ENCODE measurements at regions not wholly inside any gene's neighbourhood (a gene's known extent, or its start where the extent isn't known, plus 50 kb on each side); places are given as distances from the start of the nearest gene placed in this dataset.
"Not testable (repeated sequence)": the region's sequence is repeated elsewhere in the genome, so short reads cannot be mapped to it uniquely, and the experiment has no call there.

- Histone ChIP-seq H3K4me1 (ENCODE audit: control insufficient read depth, insufficient read depth, low read length) (no peaks in the 10 kb centered on the region), H3K27me3 (ENCODE audit: control insufficient read depth in 1 of 2, insufficient read depth in 2 of 2, low read length in 2 of 2) (no peaks in the 10 kb centered on the region), H3K9ac (ENCODE audit: low read length in 2 of 2) (no peak overlapping the region), H3K36me3 (ENCODE audit: control insufficient read depth in 2 of 2, insufficient read depth in 2 of 2, low read length in 2 of 2) (no peaks in the 10 kb centered on the region), H3K9me3 (ENCODE audit: control insufficient read depth in 2 of 2, low read length in 2 of 2) (no peaks in the 10 kb centered on the region), H3K4me3 (ENCODE audit: low read length in 2 of 2) (no peak overlapping the region), H3K27ac (ENCODE audit: low read length) (no peak overlapping the region)
Observed at GRCh38 chr10:53547364-53547763, 774.8 kb upstream of the MBL2 start.

GRCh38 chr10:53543410-53543809, 770.8 kb upstream of the MBL2 start:
- no peaks in the 10 kb centered on the region for H3K4me1 ChIP-seq (ENCODE audit: control insufficient read depth, insufficient read depth, low read length)
- no peak overlapping the region for H3K27ac ChIP-seq (ENCODE audit: low read length)
- H3K9ac ChIP-seq (ENCODE audit: low read length in 2 of 2), result no peak overlapping the region
- H3K27me3 ChIP-seq (ENCODE audit: control insufficient read depth in 1 of 2, insufficient read depth in 2 of 2, low read length in 2 of 2), result no peaks in the 10 kb centered on the region
- H3K9me3 ChIP-seq (ENCODE audit: control insufficient read depth in 2 of 2, low read length in 2 of 2), result no peaks in the 10 kb centered on the region
- H3K36me3 ChIP-seq (ENCODE audit: control insufficient read depth in 2 of 2, insufficient read depth in 2 of 2, low read length in 2 of 2), result no peaks in the 10 kb centered on the region
- H3K4me3 ChIP-seq (ENCODE audit: low read length in 2 of 2), result no peak overlapping the region

GRCh38 chr10:53537508-53537907, 764.9 kb upstream of the MBL2 start:
- H3K9ac ChIP-seq (ENCODE audit: low read length in 2 of 2), result no peak overlapping the region
- H3K36me3 ChIP-seq (ENCODE audit: control insufficient read depth in 2 of 2, insufficient read depth in 2 of 2, low read length in 2 of 2), result no peaks in the 10 kb centered on the region
- H3K27me3 ChIP-seq (ENCODE audit: control insufficient read depth in 1 of 2, insufficient read depth in 2 of 2, low read length in 2 of 2), result no peaks in the 10 kb centered on the region
- no peaks in the 10 kb centered on the region for H3K4me1 ChIP-seq (ENCODE audit: control insufficient read depth, insufficient read depth, low read length)
- no peak overlapping the region for H3K4me3 ChIP-seq (ENCODE audit: low read length in 2 of 2)
- H3K27ac ChIP-seq (ENCODE audit: low read length), result no peak overlapping the region
- no peaks in the 10 kb centered on the region for H3K9me3 ChIP-seq (ENCODE audit: control insufficient read depth in 2 of 2, low read length in 2 of 2)

- Histone ChIP-seq H3K9ac (ENCODE audit: low read length in 2 of 2) (no peak overlapping the region), H3K4me1 (ENCODE audit: control insufficient read depth, insufficient read depth, low read length) (no peaks in the 10 kb centered on the region), H3K27me3 (ENCODE audit: control insufficient read depth in 1 of 2, insufficient read depth in 2 of 2, low read length in 2 of 2) (no peaks in the 10 kb centered on the region), H3K27ac (ENCODE audit: low read length) (no peak overlapping the region), H3K36me3 (ENCODE audit: control insufficient read depth in 2 of 2, insufficient read depth in 2 of 2, low read length in 2 of 2) (no peaks in the 10 kb centered on the region), H3K9me3 (ENCODE audit: control insufficient read depth in 2 of 2, low read length in 2 of 2) (no peaks in the 10 kb centered on the region), H3K4me3 (ENCODE audit: low read length in 2 of 2) (no peak overlapping the region)
Observed at GRCh38 chr10:53536322-53536721, 763.7 kb upstream of the MBL2 start.

GRCh38 chr10:53534428-53534827, 761.8 kb upstream of the MBL2 start:
- Histone ChIP-seq H3K4me1 (ENCODE audit: control insufficient read depth, insufficient read depth, low read length) (no peaks in the 10 kb centered on the region), H3K9ac (ENCODE audit: low read length in 2 of 2) (no peak overlapping the region), H3K36me3 (ENCODE audit: control insufficient read depth in 2 of 2, insufficient read depth in 2 of 2, low read length in 2 of 2) (no peaks in the 10 kb centered on the region), H3K27me3 (ENCODE audit: control insufficient read depth in 1 of 2, insufficient read depth in 2 of 2, low read length in 2 of 2) (no peaks in the 10 kb centered on the region), H3K27ac (ENCODE audit: low read length) (no peak overlapping the region), H3K4me3 (ENCODE audit: low read length in 2 of 2) (no peak overlapping the region), H3K9me3 (ENCODE audit: control insufficient read depth in 2 of 2, low read length in 2 of 2) (no peaks in the 10 kb centered on the region)

- Histone ChIP-seq H3K27ac (ENCODE audit: low read length) (no peak overlapping the region), H3K9ac (ENCODE audit: low read length in 2 of 2) (no peak overlapping the region), H3K9me3 (ENCODE audit: control insufficient read depth in 2 of 2, low read length in 2 of 2) (no peaks in the 10 kb centered on the region), H3K4me3 (ENCODE audit: low read length in 2 of 2) (no peak overlapping the region), H3K27me3 (ENCODE audit: control insufficient read depth in 1 of 2, insufficient read depth in 2 of 2, low read length in 2 of 2) (no peaks in the 10 kb centered on the region), H3K4me1 (ENCODE audit: control insufficient read depth, insufficient read depth, low read length) (no peaks in the 10 kb centered on the region), H3K36me3 (ENCODE audit: control insufficient read depth in 2 of 2, insufficient read depth in 2 of 2, low read length in 2 of 2) (no peaks in the 10 kb centered on the region)
Observed at GRCh38 chr10:53528974-53529373, 756.4 kb upstream of the MBL2 start.

GRCh38 chr10:53521046-53521445, 748.5 kb upstream of the MBL2 start:
- no peaks in the 10 kb centered on the region for H3K4me1 ChIP-seq (ENCODE audit: control insufficient read depth, insufficient read depth, low read length)
- H3K27me3 ChIP-seq (ENCODE audit: control insufficient read depth in 1 of 2, insufficient read depth in 2 of 2, low read length in 2 of 2), result no peaks in the 10 kb centered on the region
- H3K4me3 ChIP-seq (ENCODE audit: low read length in 2 of 2), result no peak overlapping the region
- H3K27ac ChIP-seq (ENCODE audit: low read length), result no peak overlapping the region
- H3K9ac ChIP-seq (ENCODE audit: low read length in 2 of 2), result no peak overlapping the region
- H3K36me3 ChIP-seq (ENCODE audit: control insufficient read depth in 2 of 2, insufficient read depth in 2 of 2, low read length in 2 of 2), result no peaks in the 10 kb centered on the region
- H3K9me3 ChIP-seq (ENCODE audit: control insufficient read depth in 2 of 2, low read length in 2 of 2), result no peaks in the 10 kb centered on the region

GRCh38 chr10:53508197-53508596, 735.6 kb upstream of the MBL2 start:
- Histone ChIP-seq H3K36me3 (ENCODE audit: control insufficient read depth in 2 of 2, insufficient read depth in 2 of 2, low read length in 2 of 2) (no peaks in the 10 kb centered on the region), H3K27me3 (ENCODE audit: control insufficient read depth in 1 of 2, insufficient read depth in 2 of 2, low read length in 2 of 2) (no peaks in the 10 kb centered on the region), H3K9ac (ENCODE audit: low read length in 2 of 2) (no peak overlapping the region), H3K27ac (ENCODE audit: low read length) (no peak overlapping the region), H3K9me3 (ENCODE audit: control insufficient read depth in 2 of 2, low read length in 2 of 2) (no peaks in the 10 kb centered on the region), H3K4me1 (ENCODE audit: control insufficient read depth, insufficient read depth, low read length) (no peaks in the 10 kb centered on the region), H3K4me3 (ENCODE audit: low read length in 2 of 2) (no peak overlapping the region)

- not testable (repeated sequence) for H3K27me3 ChIP-seq (ENCODE audit: control insufficient read depth in 1 of 2, insufficient read depth in 2 of 2, low read length in 2 of 2); H3K9me3 ChIP-seq (ENCODE audit: control insufficient read depth in 2 of 2, low read length in 2 of 2); H3K27ac ChIP-seq (ENCODE audit: low read length); H3K36me3 ChIP-seq (ENCODE audit: control insufficient read depth in 2 of 2, insufficient read depth in 2 of 2, low read length in 2 of 2); H3K4me3 ChIP-seq (ENCODE audit: low read length in 2 of 2); H3K9ac ChIP-seq (ENCODE audit: low read length in 2 of 2); H3K4me1 ChIP-seq (ENCODE audit: control insufficient read depth, insufficient read depth, low read length)
Observed at GRCh38 chr10:53504492-53504891, 731.9 kb upstream of the MBL2 start.

GRCh38 chr10:53491774-53492173, 719.2 kb upstream of the MBL2 start:
- Histone ChIP-seq H3K4me1 (ENCODE audit: control insufficient read depth, insufficient read depth, low read length) (no peaks in the 10 kb centered on the region), H3K36me3 (ENCODE audit: control insufficient read depth in 2 of 2, insufficient read depth in 2 of 2, low read length in 2 of 2) (no peaks in the 10 kb centered on the region), H3K27ac (ENCODE audit: low read length) (no peak overlapping the region), H3K9me3 (ENCODE audit: control insufficient read depth in 2 of 2, low read length in 2 of 2) (no peaks in the 10 kb centered on the region), H3K4me3 (ENCODE audit: low read length in 2 of 2) (no peak overlapping the region), H3K27me3 (ENCODE audit: control insufficient read depth in 1 of 2, insufficient read depth in 2 of 2, low read length in 2 of 2) (no peaks in the 10 kb centered on the region), H3K9ac (ENCODE audit: low read length in 2 of 2) (no peak overlapping the region)

GRCh38 chr10:53490553-53490952, 718.0 kb upstream of the MBL2 start:
- Histone ChIP-seq H3K9ac (ENCODE audit: low read length in 2 of 2) (no peak overlapping the region), H3K4me3 (ENCODE audit: low read length in 2 of 2) (no peak overlapping the region), H3K4me1 (ENCODE audit: control insufficient read depth, insufficient read depth, low read length) (no peaks in the 10 kb centered on the region), H3K36me3 (ENCODE audit: control insufficient read depth in 2 of 2, insufficient read depth in 2 of 2, low read length in 2 of 2) (no peaks in the 10 kb centered on the region), H3K9me3 (ENCODE audit: control insufficient read depth in 2 of 2, low read length in 2 of 2) (no peaks in the 10 kb centered on the region), H3K27me3 (ENCODE audit: control insufficient read depth in 1 of 2, insufficient read depth in 2 of 2, low read length in 2 of 2) (no peaks in the 10 kb centered on the region), H3K27ac (ENCODE audit: low read length) (no peak overlapping the region)

Measured in stomach smooth muscle (tissue), 2 donors.